ENCODE measurements at regions not wholly inside any gene's neighbourhood (a gene's known extent, or its start where the extent isn't known, plus 50 kb on each side); places are given as distances from the start of the nearest gene placed in this dataset.
A peak's percentile ranks its signal among the peaks of the same experiment; 100 is the strongest.

DNA sequence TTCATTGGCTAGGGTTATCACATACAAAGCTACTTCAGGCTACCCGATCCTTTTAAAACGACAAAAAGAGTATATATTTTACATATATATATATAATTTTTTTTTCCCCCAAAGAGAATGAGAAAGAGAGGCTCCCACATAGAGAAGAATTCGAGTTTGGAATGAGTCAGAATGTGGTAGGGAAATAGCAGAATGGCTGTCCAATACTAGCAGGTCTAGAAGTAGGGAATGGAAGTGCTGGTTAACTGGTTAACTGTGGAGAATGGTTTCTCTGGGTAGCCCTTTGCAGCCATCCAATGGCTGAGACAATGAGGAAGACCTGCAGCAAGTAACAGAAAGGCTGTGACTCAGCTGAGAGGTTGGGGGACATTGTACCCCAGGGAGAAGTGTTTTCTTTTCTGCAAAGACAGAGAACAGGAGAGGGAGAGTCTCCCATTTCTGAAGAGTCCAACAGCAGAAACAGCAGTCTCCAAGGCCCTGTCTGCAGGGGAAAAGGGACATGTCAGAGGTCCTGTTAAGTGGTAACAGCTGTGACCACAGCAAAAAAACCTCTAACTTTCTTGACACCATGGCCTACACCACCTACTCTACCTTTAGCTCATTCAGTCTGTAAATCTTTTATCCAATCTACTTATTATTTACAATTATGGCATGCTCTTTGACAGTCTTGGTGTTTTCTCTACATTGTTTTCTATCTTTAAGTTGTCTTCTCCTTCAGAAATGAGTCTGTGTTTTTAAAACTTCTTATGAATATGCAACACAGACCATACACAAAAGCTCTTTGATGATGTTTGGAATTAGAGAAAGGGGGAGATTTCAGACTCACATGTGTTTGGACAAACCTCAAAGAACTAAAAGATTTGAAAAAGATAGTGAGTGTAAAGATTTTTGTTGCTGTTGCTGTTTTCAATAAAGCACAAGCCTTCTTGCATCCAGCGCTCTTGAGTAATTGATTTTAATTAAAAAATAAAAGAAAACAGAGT lies 116.1 kb upstream of the SLC7A14 start:
- peak overlapping the region; percentile 90 for H3K27ac Mint-ChIP-seq

GRCh38 chr3:170700054-170700404 lies 114.2 kb upstream of the SLC7A14 start:
- peaks cover 10% of the 10 kb centered on the region; the same call in 1 of the 2 replicates for H3K36me3 Mint-ChIP-seq (ENCODE audit: low read depth)
- no peak overlapping the region for H3K27ac Mint-ChIP-seq
- H3K9me3 Mint-ChIP-seq = no peaks in the 10 kb centered on the region
- TF ChIP-seq, protein P1, sequence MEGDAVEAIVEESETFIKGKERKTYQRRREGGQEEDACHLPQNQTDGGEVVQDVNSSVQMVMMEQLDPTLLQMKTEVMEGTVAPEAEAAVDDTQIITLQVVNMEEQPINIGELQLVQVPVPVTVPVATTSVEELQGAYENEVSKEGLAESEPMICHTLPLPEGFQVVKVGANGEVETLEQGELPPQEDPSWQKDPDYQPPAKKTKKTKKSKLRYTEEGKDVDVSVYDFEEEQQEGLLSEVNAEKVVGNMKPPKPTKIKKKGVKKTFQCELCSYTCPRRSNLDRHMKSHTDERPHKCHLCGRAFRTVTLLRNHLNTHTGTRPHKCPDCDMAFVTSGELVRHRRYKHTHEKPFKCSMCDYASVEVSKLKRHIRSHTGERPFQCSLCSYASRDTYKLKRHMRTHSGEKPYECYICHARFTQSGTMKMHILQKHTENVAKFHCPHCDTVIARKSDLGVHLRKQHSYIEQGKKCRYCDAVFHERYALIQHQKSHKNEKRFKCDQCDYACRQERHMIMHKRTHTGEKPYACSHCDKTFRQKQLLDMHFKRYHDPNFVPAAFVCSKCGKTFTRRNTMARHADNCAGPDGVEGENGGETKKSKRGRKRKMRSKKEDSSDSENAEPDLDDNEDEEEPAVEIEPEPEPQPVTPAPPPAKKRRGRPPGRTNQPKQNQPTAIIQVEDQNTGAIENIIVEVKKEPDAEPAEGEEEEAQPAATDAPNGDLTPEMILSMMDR (IDR thresholded peaks at IDR 0.05) = no peak
- no peak overlapping the region for H3K4me3 Mint-ChIP-seq
- peaks cover 47% of the 10 kb centered on the region for H3K4me1 Mint-ChIP-seq (ENCODE audit: low read depth)
- peaks cover 1% of the 10 kb centered on the region for H3K27me3 Mint-ChIP-seq (ENCODE audit: insufficient read depth)
- no peak for DNase-seq

More for the DNA sequence above, 116.1 kb upstream of the SLC7A14 start:
- TF ChIP-seq, protein P1 (IDR thresholded peaks at IDR 0.05) = no peak
- no peak for DNase-seq
- H3K9me3 Mint-ChIP-seq = no peaks in the 10 kb centered on the region
- peaks cover 1% of the 10 kb centered on the region for H3K27me3 Mint-ChIP-seq (ENCODE audit: insufficient read depth)
- peaks cover 56% of the 10 kb centered on the region for H3K4me1 Mint-ChIP-seq (ENCODE audit: low read depth)
- peak overlapping the region; percentile 28; the same call in 1 of the 2 replicates for H3K4me3 Mint-ChIP-seq
- peaks cover 10% of the 10 kb centered on the region; the same call in 1 of the 2 replicates for H3K36me3 Mint-ChIP-seq (ENCODE audit: low read depth)

DNA sequence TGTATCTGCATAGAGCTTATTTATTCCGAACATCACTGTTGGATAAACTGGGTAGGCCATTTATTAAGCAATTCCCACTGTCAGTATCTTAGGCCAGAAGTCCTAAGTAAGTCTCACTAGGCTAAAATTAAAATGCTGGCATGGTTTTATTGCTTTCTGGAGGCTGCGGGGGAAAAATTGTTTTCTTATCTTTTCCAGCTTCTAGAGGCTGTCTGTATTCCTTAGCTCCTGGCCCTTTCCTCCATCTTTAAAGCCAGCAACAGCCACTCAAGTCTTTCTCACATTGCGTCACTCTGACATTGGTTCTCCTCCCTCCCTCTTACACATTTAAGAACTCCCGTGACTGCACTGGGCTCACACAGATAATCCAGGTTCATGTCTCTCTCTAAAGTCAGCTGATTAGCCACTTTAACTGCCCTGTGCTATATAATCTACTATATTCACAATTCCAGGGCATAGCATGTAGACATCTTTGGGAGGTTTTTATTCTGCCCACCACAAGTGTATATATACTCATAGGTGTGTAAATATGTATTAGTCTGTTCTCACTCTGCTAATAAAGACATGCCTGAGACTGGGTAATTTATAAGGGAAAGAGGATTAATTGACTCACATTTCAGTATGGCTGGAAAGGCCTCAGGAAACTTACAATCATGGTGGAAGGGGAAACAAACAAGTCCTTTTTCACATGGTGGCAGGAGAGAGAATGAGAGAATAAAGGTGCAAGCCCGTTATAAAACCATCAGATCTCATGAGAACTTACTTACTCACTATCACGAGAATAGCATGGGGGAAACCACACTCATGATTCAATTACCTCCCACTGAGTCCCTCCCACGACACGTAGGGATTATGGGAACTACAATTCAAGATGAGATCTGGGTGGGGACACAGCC lies 113.5 kb upstream of the SLC7A14 start:
- H3K36me3 Mint-ChIP-seq (ENCODE audit: low read depth) = peaks cover 10% of the 10 kb centered on the region; the same call in 1 of the 2 replicates
- H3K27ac Mint-ChIP-seq = no peak overlapping the region
- TF ChIP-seq, protein P1 (IDR thresholded peaks at IDR 0.05) = no peak
- no peaks in the 10 kb centered on the region for H3K9me3 Mint-ChIP-seq
- no peak overlapping the region for H3K4me3 Mint-ChIP-seq
- DNase-seq = no peak
- peaks cover 1% of the 10 kb centered on the region for H3K27me3 Mint-ChIP-seq (ENCODE audit: insufficient read depth)
- H3K4me1 Mint-ChIP-seq (ENCODE audit: low read depth) = peaks cover 41% of the 10 kb centered on the region

GRCh38 chr3:170697908-170698307 lies 112.0 kb upstream of the SLC7A14 start:
- Mint-ChIP-seq H3K27ac (no peak overlapping the region), H3K9me3 (no peaks in the 10 kb centered on the region), H3K36me3 (ENCODE audit: low read depth) (peaks cover 10% of the 10 kb centered on the region; the same call in 1 of the 2 replicates), H3K4me1 (ENCODE audit: low read depth) (peaks cover 37% of the 10 kb centered on the region), H3K4me3 (no peak overlapping the region), H3K27me3 (ENCODE audit: insufficient read depth) (peaks cover 1% of the 10 kb centered on the region)
- TF ChIP-seq, protein P1 (IDR thresholded peaks at IDR 0.05) = no peak
- no peak for DNase-seq

DNA sequence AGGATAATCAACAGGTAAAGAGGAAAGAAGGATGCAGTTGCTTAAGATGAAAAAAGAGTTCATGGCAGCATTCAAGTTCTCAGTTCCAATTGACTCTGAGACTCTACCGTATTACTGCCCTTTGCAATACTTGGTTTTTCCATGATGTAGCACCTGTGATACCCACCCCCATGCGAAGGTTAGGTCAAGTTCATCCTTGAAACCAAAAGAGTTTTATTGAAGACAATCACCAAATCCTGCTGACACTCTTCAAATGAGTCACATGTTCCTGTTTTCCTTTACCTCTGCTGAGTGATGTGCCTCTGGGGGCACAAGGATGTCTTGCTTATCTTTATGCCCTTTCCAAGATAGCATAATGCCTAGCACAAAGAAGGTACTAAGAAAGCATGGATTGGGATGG lies 111.3 kb upstream of the SLC7A14 start:
- DNase-seq = no peak
- Mint-ChIP-seq H3K9me3 (no peaks in the 10 kb centered on the region), H3K4me3 (no peak overlapping the region), H3K36me3 (ENCODE audit: low read depth) (peaks cover 10% of the 10 kb centered on the region; the same call in 1 of the 2 replicates), H3K27me3 (ENCODE audit: insufficient read depth) (peaks cover 1% of the 10 kb centered on the region), H3K4me1 (ENCODE audit: low read depth) (peaks cover 37% of the 10 kb centered on the region), H3K27ac (no peak overlapping the region)
- TF ChIP-seq, protein P1 (IDR thresholded peaks at IDR 0.05) = no peak

All from HFFc6 (cell line).